ENCODE measurements at regions not wholly inside any gene's neighbourhood (a gene's known extent, or its start where the extent isn't known, plus 50 kb on each side); places are given as distances from the start of the nearest gene placed in this dataset.

GRCh38 chr5:8188874-8189565 lies 320.1 kb downstream of the MTRR start:
- H3K27ac ChIP-seq = no peak overlapping the region
- H3K4me1 ChIP-seq = no peaks in the 10 kb centered on the region
- H3K4me3 ChIP-seq = no peak overlapping the region
- intact Hi-C loops (cut with DNase I; ENCODE audit: low total_unique reads) = no loop called here
- 68 to 89% methylated on average over 6 of the region's 6 CpGs for WGBS, 2 donors
- no peaks in the 10 kb centered on the region for H3K9me3 ChIP-seq
- TF ChIP-seq CTCF (IDR thresholded peaks at IDR 0.05) (no peak), POLR2A (IDR thresholded peaks at IDR 0.05) (no peak)
- DNase-seq = no peak
- H3K36me3 ChIP-seq (ENCODE audit: low read depth, missing control alignments) = no peaks in the 10 kb centered on the region
- H3K27me3 ChIP-seq = no peaks in the 10 kb centered on the region

- no peaks in the 10 kb centered on the region for H3K36me3 ChIP-seq (ENCODE audit: low read depth, missing control alignments)
- no peaks in the 10 kb centered on the region for H3K27me3 ChIP-seq
- TF ChIP-seq POLR2A (IDR thresholded peaks at IDR 0.05) = no peak
- no peak for TF ChIP-seq CTCF (IDR thresholded peaks at IDR 0.05)
- H3K4me1 ChIP-seq = no peaks in the 10 kb centered on the region
- no peak overlapping the region for H3K4me3 ChIP-seq
- intact Hi-C loops (cut with DNase I; ENCODE audit: low total_unique reads) = no loop called here
- no peak for DNase-seq
- WGBS, 2 donors = 76 to 83% methylated on average over 3 of the region's 3 CpGs
- H3K9me3 ChIP-seq = no peaks in the 10 kb centered on the region
- H3K27ac ChIP-seq = no peak overlapping the region
These were observed 323.9 kb downstream of the MTRR start for GRCh38 chr5:8192840-8193239.

GRCh38 chr5:8196061-8196460 lies 327.1 kb downstream of the MTRR start:
- intact Hi-C loops (cut with DNase I; ENCODE audit: low total_unique reads) = no loop called here
- Histone ChIP-seq H3K4me1 (no peaks in the 10 kb centered on the region), H3K9me3 (no peaks in the 10 kb centered on the region), H3K27ac (no peak overlapping the region), H3K4me3 (no peak overlapping the region), H3K27me3 (no peaks in the 10 kb centered on the region), H3K36me3 (ENCODE audit: low read depth, missing control alignments) (no peaks in the 10 kb centered on the region)
- TF ChIP-seq POLR2A (IDR thresholded peaks at IDR 0.05) (no peak), CTCF (IDR thresholded peaks at IDR 0.05) (no peak)
- no peak for DNase-seq
- 44 to 45% methylated on average over 2 of the region's 2 CpGs for WGBS, 2 donors

GRCh38 chr5:8208307-8208706 lies 339.4 kb downstream of the MTRR start:
- H3K4me1 ChIP-seq = no peaks in the 10 kb centered on the region
- no peaks in the 10 kb centered on the region for H3K36me3 ChIP-seq (ENCODE audit: low read depth, missing control alignments)
- H3K9me3 ChIP-seq = no peaks in the 10 kb centered on the region
- no peak overlapping the region for H3K27ac ChIP-seq
- WGBS, 2 donors = 91 to 94% methylated on average over 7 of the region's 7 CpGs
- TF ChIP-seq CTCF (IDR thresholded peaks at IDR 0.05) (no peak), POLR2A (IDR thresholded peaks at IDR 0.05) (no peak)
- H3K27me3 ChIP-seq = no peaks in the 10 kb centered on the region
- intact Hi-C loops (cut with DNase I; ENCODE audit: low total_unique reads) = no loop called here
- no peak for DNase-seq
- H3K4me3 ChIP-seq = no peak overlapping the region

- no peak for DNase-seq
- intact Hi-C loops (cut with DNase I; ENCODE audit: low total_unique reads) = no loop called here
- 76 to 82% methylated on average over 5 of the region's 5 CpGs for WGBS, 2 donors
- TF ChIP-seq POLR2A (IDR thresholded peaks at IDR 0.05) (no peak), CTCF (IDR thresholded peaks at IDR 0.05) (no peak)
- Histone ChIP-seq H3K27ac (no peak overlapping the region), H3K4me1 (no peaks in the 10 kb centered on the region), H3K27me3 (no peaks in the 10 kb centered on the region), H3K36me3 (ENCODE audit: low read depth, missing control alignments) (no peaks in the 10 kb centered on the region), H3K9me3 (no peaks in the 10 kb centered on the region), H3K4me3 (no peak overlapping the region)
These were observed 340.6 kb downstream of the MTRR start for GRCh38 chr5:8209500-8209899.
